PC-3 (cell line): ENCODE measurements at regions not wholly inside any gene's neighbourhood (a gene's known extent, or its start where the extent isn't known, plus 50 kb on each side); places are given as distances from the start of the nearest gene placed in this dataset.

Experiments
- EZH2 ChIP-seq: fragments of 300-600 bp; sonication (generic); IDR thresholded peaks from one replicate; pipeline ENCODE4 v1.6.1; 2017; ENCODE audit warnings: antibody characterized with exemption, mild to moderate bottlenecking, low read length; ENCODE audit not compliant: unreplicated experiment
- TF ChIP-seq, protein P1 (sequence below): fragments of 300-600 bp; sonication (generic); conservative IDR thresholded peaks from 2 replicates; pipeline ENCODE4 v1.5.1; 2017; ENCODE audit warnings: antibody characterized with exemption, low read depth, mild to moderate bottlenecking, low read length

DNA sequence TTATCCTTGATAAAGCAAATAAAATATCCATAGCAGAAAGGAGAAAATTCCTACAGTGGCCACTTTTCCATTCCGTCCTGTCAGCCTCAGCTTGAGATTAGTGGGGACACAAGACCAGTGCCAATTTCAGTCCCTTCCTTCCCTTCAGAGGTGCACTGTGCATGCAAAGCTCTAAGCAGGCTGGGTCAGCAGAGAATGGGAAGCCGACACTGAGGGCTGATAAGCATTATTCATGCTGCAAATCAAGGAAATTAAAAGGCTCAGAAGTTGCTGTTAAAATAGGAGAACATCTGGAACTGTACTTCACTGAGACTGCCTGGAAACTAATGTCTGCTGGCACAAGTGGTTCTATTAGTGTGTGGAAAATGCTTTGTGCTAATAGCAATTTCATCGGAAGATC, 534.3 kb downstream of the ADCYAP1 start:
- TF ChIP-seq EZH2: no peak
- TF ChIP-seq, protein P1, sequence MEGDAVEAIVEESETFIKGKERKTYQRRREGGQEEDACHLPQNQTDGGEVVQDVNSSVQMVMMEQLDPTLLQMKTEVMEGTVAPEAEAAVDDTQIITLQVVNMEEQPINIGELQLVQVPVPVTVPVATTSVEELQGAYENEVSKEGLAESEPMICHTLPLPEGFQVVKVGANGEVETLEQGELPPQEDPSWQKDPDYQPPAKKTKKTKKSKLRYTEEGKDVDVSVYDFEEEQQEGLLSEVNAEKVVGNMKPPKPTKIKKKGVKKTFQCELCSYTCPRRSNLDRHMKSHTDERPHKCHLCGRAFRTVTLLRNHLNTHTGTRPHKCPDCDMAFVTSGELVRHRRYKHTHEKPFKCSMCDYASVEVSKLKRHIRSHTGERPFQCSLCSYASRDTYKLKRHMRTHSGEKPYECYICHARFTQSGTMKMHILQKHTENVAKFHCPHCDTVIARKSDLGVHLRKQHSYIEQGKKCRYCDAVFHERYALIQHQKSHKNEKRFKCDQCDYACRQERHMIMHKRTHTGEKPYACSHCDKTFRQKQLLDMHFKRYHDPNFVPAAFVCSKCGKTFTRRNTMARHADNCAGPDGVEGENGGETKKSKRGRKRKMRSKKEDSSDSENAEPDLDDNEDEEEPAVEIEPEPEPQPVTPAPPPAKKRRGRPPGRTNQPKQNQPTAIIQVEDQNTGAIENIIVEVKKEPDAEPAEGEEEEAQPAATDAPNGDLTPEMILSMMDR: no peak
